ENCODE measurements at regions not wholly inside any gene's neighbourhood (a gene's known extent, or its start where the extent isn't known, plus 50 kb on each side); places are given as distances from the start of the nearest gene placed in this dataset.

DNA sequence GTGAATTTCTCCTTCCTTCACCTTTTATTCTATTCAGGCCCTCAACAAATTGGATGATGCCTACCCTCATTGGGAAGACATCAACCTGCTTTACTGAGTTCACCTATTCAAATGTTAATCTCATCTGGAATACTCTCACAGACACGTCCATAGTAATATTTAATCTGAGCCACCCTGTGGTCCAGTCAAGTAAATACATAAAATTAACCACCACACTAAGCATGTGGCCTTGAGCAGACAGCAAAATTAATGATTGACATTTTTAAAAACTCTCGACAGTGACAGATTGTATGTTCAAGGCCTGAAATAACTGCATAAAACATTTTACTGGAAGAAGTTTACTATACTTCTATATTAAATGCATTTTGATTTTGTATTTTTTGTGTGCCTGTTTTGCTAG is 540.6 kb upstream of the GCFC2 start:
- TF ChIP-seq ZNF837 (tag by site-specific recombination; IDR thresholded peaks at IDR 0.05) = no peak
- TF ChIP-seq, protein P1, sequence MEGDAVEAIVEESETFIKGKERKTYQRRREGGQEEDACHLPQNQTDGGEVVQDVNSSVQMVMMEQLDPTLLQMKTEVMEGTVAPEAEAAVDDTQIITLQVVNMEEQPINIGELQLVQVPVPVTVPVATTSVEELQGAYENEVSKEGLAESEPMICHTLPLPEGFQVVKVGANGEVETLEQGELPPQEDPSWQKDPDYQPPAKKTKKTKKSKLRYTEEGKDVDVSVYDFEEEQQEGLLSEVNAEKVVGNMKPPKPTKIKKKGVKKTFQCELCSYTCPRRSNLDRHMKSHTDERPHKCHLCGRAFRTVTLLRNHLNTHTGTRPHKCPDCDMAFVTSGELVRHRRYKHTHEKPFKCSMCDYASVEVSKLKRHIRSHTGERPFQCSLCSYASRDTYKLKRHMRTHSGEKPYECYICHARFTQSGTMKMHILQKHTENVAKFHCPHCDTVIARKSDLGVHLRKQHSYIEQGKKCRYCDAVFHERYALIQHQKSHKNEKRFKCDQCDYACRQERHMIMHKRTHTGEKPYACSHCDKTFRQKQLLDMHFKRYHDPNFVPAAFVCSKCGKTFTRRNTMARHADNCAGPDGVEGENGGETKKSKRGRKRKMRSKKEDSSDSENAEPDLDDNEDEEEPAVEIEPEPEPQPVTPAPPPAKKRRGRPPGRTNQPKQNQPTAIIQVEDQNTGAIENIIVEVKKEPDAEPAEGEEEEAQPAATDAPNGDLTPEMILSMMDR (tag by site-specific recombination; IDR thresholded peaks at IDR 0.05) = no peak
- TF ChIP-seq ZNF133 (tag by site-specific recombination; IDR thresholded peaks at IDR 0.05) = no peak
- TF ChIP-seq REST (tag by site-specific recombination; IDR thresholded peaks at IDR 0.05) = no peak
- TF ChIP-seq ZNF426 (tag by site-specific recombination; IDR thresholded peaks at IDR 0.05) = no peak

Measured in HEK293 (cell line).